HEK293 (cell line): ENCODE measurements at regions not wholly inside any gene's neighbourhood (a gene's known extent, or its start where the extent isn't known, plus 50 kb on each side); places are given as distances from the start of the nearest gene placed in this dataset.

ENCODE experiments used
- CTCF ChIA-PET: fragments of 350-600 bp; formaldehyde crosslinking; extraction: SDS; loops from one replicate; lab custom pipeline; 2021; ENCODE audit warnings: antibody characterized with exemption; lab: Yijun Ruan, JAX
- POLR2A ChIA-PET: fragments of 300-600 bp; formaldehyde crosslinking; extraction: SDS; loops from one replicate; lab custom pipeline; 2020; ENCODE audit warnings: antibody characterized with exemption, inconsistent platforms; lab: Yijun Ruan, JAX
- H3K27ac ChIP-seq: fragments of 200-500 bp; sonication (Bioruptor generic); 2 replicates; pipeline ENCODE4 v1.5.1; 2014; ENCODE audit warnings: low read depth, low read length, control low read depth, inconsistent platforms; ENCODE audit errors: extremely low read depth
- H3K36me3 ChIP-seq, 2 experiments: fragments of 200-500 bp in 1 of 2; sonication (Bioruptor generic) in 1 of 2; 1 replicate in 1 of 2; 2 replicates in 1 of 2; pipeline ENCODE4 v1.5.1; 2014 to 2017; ENCODE audit warnings: inconsistent platforms in 2 of 2, low read length in 2 of 2; ENCODE audit not compliant: control insufficient read depth in 2 of 2, insufficient read depth in 1 of 2
- H3K4me1 ChIP-seq: fragments of 200-500 bp; sonication (Bioruptor generic); 2 replicates; pipeline ENCODE4 v1.5.1; 2014; ENCODE audit warnings: mild to moderate bottlenecking, low read length, inconsistent platforms; ENCODE audit not compliant: control insufficient read depth, insufficient read depth
- H3K4me3 ChIP-seq: 2 replicates; pipeline ENCODE4 v1.5.1; 2011; ENCODE audit warnings: low read depth, mild to moderate bottlenecking, control low read depth, low read length, moderate library complexity
- H3K9me3 ChIP-seq: fragments of 200-500 bp; sonication (Bioruptor generic); 2 replicates; pipeline ENCODE4 v1.5.1; 2014; ENCODE audit warnings: low read depth, low read length, inconsistent platforms; ENCODE audit not compliant: control insufficient read depth, insufficient read depth
- FEZF1 ChIP-seq: fragments of 450-650 bp; formaldehyde crosslinking; IDR thresholded peaks from 2 replicates; pipeline ENCODE4 v1.5.1; 2016; ENCODE audit warnings: missing biosample characterization, missing genetic modification characterization
- KLF16 ChIP-seq: fragments of 450-650 bp; formaldehyde crosslinking; IDR thresholded peaks from 2 replicates; pipeline ENCODE4 v1.5.1; 2017; ENCODE audit warnings: missing biosample characterization, missing genetic modification characterization
- PRDM10 ChIP-seq: fragments of 450-650 bp; formaldehyde crosslinking; IDR thresholded peaks from 2 replicates; pipeline ENCODE4 v1.5.1; 2016; ENCODE audit warnings: missing biosample characterization, missing genetic modification characterization
- SALL2 ChIP-seq: fragments of 450-650 bp; formaldehyde crosslinking; IDR thresholded peaks from 2 replicates; pipeline ENCODE4 v1.5.0; 2017; ENCODE audit warnings: missing biosample characterization, mild to moderate bottlenecking, missing genetic modification characterization, borderline replicate concordance
- SCRT2 ChIP-seq: fragments of 450-650 bp; formaldehyde crosslinking; IDR thresholded peaks from 2 replicates; pipeline ENCODE4 v1.5.1; 2016; ENCODE audit warnings: missing biosample characterization, missing genetic modification characterization
- ZBTB1 ChIP-seq: fragments of 450-650 bp; formaldehyde crosslinking; IDR thresholded peaks from 2 replicates; pipeline ENCODE4 v1.5.1; 2016; ENCODE audit warnings: missing biosample characterization, missing genetic modification characterization
- ZNF155 ChIP-seq: fragments of 450-650 bp; formaldehyde crosslinking; IDR thresholded peaks from 2 replicates; pipeline ENCODE4 v1.5.1; 2016; ENCODE audit warnings: missing biosample characterization, missing genetic modification characterization
- ZNF211 ChIP-seq: fragments of 450-650 bp; formaldehyde crosslinking; IDR thresholded peaks from 2 replicates; pipeline ENCODE4 v1.5.1; 2016; ENCODE audit warnings: low read depth, missing biosample characterization, missing genetic modification characterization
- ZNF324 ChIP-seq: fragments of 450-650 bp; formaldehyde crosslinking; IDR thresholded peaks from 2 replicates; pipeline ENCODE4 v1.5.1; 2016; ENCODE audit warnings: missing biosample characterization, missing genetic modification characterization
- ZNF558 ChIP-seq: fragments of 450-650 bp; formaldehyde crosslinking; IDR thresholded peaks from 2 replicates; pipeline ENCODE4 v1.5.1; 2016; ENCODE audit warnings: missing biosample characterization, missing genetic modification characterization
- ZNF621 ChIP-seq: fragments of 450-650 bp; formaldehyde crosslinking; IDR thresholded peaks from 2 replicates; pipeline ENCODE4 v1.5.1; 2017; ENCODE audit warnings: missing biosample characterization, missing genetic modification characterization
- ZNF768 ChIP-seq: fragments of 450-650 bp; formaldehyde crosslinking; IDR thresholded peaks from 2 replicates; pipeline ENCODE4 v1.5.1; 2018; ENCODE audit warnings: missing biosample characterization, mild to moderate bottlenecking, missing genetic modification characterization
- ZSCAN23 ChIP-seq: fragments of 450-650 bp; formaldehyde crosslinking; IDR thresholded peaks from 2 replicates; pipeline ENCODE4 v1.5.1; 2016; ENCODE audit warnings: missing biosample characterization, missing genetic modification characterization
- TF ChIP-seq, protein P1 (sequence below): fragments of 450-650 bp; formaldehyde crosslinking; IDR thresholded peaks from 2 replicates; pipeline ENCODE4; 2016; ENCODE audit warnings: missing biosample characterization, missing genetic modification characterization
- TF ChIP-seq, protein P2 (sequence below): fragments of 450-650 bp; IDR thresholded peaks from 2 replicates; pipeline ENCODE4 v1.5.1; 2018; ENCODE audit warnings: missing biosample characterization, missing genetic modification characterization

GRCh38 chr15:66643033-66643432, 59.0 kb upstream of the SMAD6 start:
- TF ChIP-seq PRDM10 (tag by site-specific recombination) (no peak), ZNF211 (tag by site-specific recombination) (no peak), FEZF1 (tag by site-specific recombination) (no peak), SALL2 (no peak), ZNF324 (no peak), ZSCAN23 (tag by site-specific recombination) (no peak), ZNF558 (tag by site-specific recombination) (no peak)
- TF ChIP-seq, protein P1, sequence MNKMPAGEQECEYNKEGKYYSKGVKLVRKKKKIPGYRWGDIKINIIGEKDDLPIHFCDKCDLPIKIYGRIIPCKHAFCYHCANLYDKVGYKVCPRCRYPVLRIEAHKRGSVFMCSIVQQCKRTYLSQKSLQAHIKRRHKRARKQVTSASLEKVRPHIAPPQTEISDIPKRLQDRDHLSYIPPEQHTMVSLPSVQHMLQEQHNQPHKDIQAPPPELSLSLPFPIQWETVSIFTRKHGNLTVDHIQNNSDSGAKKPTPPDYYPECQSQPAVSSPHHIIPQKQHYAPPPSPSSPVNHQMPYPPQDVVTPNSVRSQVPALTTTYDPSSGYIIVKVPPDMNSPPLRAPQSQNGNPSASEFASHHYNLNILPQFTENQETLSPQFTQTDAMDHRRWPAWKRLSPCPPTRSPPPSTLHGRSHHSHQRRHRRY (tag by site-specific recombination): no peak
- TF ChIP-seq, protein P2, sequence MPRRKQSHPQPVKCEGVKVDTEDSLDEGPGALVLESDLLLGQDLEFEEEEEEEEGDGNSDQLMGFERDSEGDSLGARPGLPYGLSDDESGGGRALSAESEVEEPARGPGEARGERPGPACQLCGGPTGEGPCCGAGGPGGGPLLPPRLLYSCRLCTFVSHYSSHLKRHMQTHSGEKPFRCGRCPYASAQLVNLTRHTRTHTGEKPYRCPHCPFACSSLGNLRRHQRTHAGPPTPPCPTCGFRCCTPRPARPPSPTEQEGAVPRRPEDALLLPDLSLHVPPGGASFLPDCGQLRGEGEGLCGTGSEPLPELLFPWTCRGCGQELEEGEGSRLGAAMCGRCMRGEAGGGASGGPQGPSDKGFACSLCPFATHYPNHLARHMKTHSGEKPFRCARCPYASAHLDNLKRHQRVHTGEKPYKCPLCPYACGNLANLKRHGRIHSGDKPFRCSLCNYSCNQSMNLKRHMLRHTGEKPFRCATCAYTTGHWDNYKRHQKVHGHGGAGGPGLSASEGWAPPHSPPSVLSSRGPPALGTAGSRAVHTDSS (tag by site-specific recombination): no peak
- no peak overlapping the region for H3K27ac ChIP-seq
- H3K36me3 ChIP-seq: no peaks in the 10 kb centered on the region
- H3K4me1 ChIP-seq: no peaks in the 10 kb centered on the region
- H3K4me3 ChIP-seq: no peak overlapping the region
- ChIA-PET POLR2A (no interaction called here), CTCF (no interaction called here)
- H3K9me3 ChIP-seq: no peaks in the 10 kb centered on the region

- ChIA-PET CTCF (interaction anchor here (0.9 to 1.1 kb wide), 2 partner anchors 25 to 130 kb away, joined by 5 read pairs; no protein-coding TSS in a partner anchor), POLR2A (no interaction called here)
- no peaks in the 10 kb centered on the region; the same call in 1 of the 2 replicates for H3K4me1 ChIP-seq
- TF ChIP-seq ZNF155 (tag by site-specific recombination) (no peak), KLF16 (no peak), ZNF621 (tag by site-specific recombination) (no peak), SCRT2 (0 out of 2 replicates have a peak, but pooled peaks have one; percentile 20)
- no peaks in the 10 kb centered on the region for H3K36me3 ChIP-seq
- H3K27ac ChIP-seq: no peak overlapping the region
- no peaks in the 10 kb centered on the region for H3K9me3 ChIP-seq
- H3K4me3 ChIP-seq: no peak overlapping the region
Observed at GRCh38 chr15:66644000-66644787, 57.8 kb upstream of the SMAD6 start.

DNA sequence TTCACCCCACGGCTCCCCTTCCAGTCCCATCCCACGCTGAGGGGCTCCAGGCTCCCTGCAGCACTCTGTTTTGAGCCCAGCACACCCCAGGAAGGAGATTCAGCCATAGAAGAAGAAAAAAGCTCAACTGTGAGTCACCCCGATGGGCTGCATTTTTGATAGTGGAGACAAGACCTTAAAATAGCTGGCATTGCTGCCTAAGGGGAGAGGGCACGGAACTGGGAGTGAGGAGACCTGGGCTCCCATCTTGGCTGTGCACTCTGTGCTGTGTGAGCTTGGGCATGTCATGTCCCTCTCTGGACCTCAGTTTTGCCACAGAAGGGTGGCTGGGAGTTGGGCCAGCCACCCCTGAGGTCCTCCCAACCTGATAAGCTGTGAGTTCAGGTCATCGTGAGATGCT, 57.2 kb upstream of the SMAD6 start:
- Histone ChIP-seq H3K4me3 (no peak overlapping the region), H3K4me1 (no peaks in the 10 kb centered on the region; the same call in 1 of the 2 replicates), H3K36me3 (no peaks in the 10 kb centered on the region), H3K27ac (no peak overlapping the region), H3K9me3 (no peaks in the 10 kb centered on the region)
- no peak for TF ChIP-seq ZBTB1
- peak; percentile 75; the same call in 1 of the 2 replicates for TF ChIP-seq ZNF768 (tag by site-specific recombination)
- ChIA-PET CTCF (interaction anchor here (0.9 kb wide), 1 partner anchor 129 kb away, joined by 5 read pairs; no protein-coding TSS in a partner anchor), POLR2A (no interaction called here)
